Effector memory CD8-positive, alpha-beta T cell (primary cell): ENCODE measurements at regions not wholly inside any gene's neighbourhood (a gene's known extent, or its start where the extent isn't known, plus 50 kb on each side); places are given as distances from the start of the nearest gene placed in this dataset.
"Not testable (repeated sequence)": the region's sequence is repeated elsewhere in the genome, so short reads cannot be mapped to it uniquely, and the experiment has no call there.

Experiments
- ATAC-seq: fragments of 150-1000 bp; cut with Tn5 transposase; replicated peaks from 2 replicates; pipeline ENCODE4 v1.10.0; 2021; ENCODE audit warnings: mild to moderate bottlenecking, moderate library complexity
- DNase-seq, 3 experiments: peaks; one replicate each; pipeline ENCODE4 v3.0.0; 2021
- H3K27ac Mint-ChIP-seq, 2 donors: one replicate each; pipeline ENCODE4 v1.8.0; 2022; ENCODE audit warnings: mild to moderate bottlenecking in 2 of 2, mixed read lengths in 2 of 2, moderate library complexity in 2 of 2
- H3K27me3 Mint-ChIP-seq, 2 donors: one replicate each; pipeline ENCODE4 v1.8.0; 2022; ENCODE audit warnings: mixed read lengths in 2 of 2
- H3K36me3 Mint-ChIP-seq: one replicate; pipeline ENCODE4 v1.8.0; 2022; ENCODE audit warnings: mild to moderate bottlenecking, moderate library complexity, mixed read lengths; ENCODE audit not compliant: insufficient read depth
- H3K4me1 Mint-ChIP-seq, 2 donors: one replicate each; pipeline ENCODE4 v1.8.0; 2022; ENCODE audit warnings: low read depth in 2 of 2, mixed read lengths in 2 of 2
- H3K4me3 Mint-ChIP-seq, 2 donors: one replicate each; pipeline ENCODE4 v1.8.0; 2022; ENCODE audit warnings: mild to moderate bottlenecking in 2 of 2, mixed read lengths in 2 of 2, moderate library complexity in 2 of 2
- H3K9me3 Mint-ChIP-seq, 2 donors: one replicate each; pipeline ENCODE4 v1.8.0; 2022; ENCODE audit warnings: mixed read lengths in 2 of 2

- H3K27me3 Mint-ChIP-seq: no peaks in the 10 kb centered on the region
- H3K9me3 Mint-ChIP-seq: peaks cover 5 to 15% of the 10 kb centered on the region in 2 donors
- H3K4me1 Mint-ChIP-seq: no peaks in the 10 kb centered on the region
- ATAC-seq (no peak), DNase-seq (no peak)
- H3K36me3 Mint-ChIP-seq: no peaks in the 10 kb centered on the region
- H3K27ac Mint-ChIP-seq: no peak overlapping the region
- H3K4me3 Mint-ChIP-seq: no peak overlapping the region
Measured at GRCh38 chr9:107767711-107768110, 278.1 kb upstream of the KLF4 start.

DNA sequence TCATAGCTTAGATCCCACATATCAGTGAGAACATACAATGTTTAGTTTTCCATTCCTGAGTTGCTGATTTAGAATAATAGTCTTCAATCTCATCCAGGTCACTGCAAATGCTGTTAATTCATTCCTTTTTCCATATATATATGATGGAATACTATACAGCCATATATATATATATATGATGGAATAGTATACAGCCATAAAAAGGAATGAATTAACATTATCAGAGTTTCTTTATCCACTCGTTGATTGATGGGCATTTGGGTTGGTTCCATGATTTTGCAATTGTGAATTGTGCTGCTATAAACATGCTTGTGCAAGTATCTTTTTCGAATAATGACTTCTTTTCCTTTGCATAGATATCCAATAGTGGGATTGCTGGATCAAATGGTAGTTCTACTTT is 273.9 kb upstream of the KLF4 start:
- not testable (repeated sequence) for H3K27me3 Mint-ChIP-seq, H3K4me1 Mint-ChIP-seq, ATAC-seq, H3K36me3 Mint-ChIP-seq, H3K27ac Mint-ChIP-seq, DNase-seq, H3K4me3 Mint-ChIP-seq
- H3K9me3 Mint-ChIP-seq: peaks cover 12 to 15% of the 10 kb centered on the region in 2 donors

GRCh38 chr9:107761307-107761706 is 271.7 kb upstream of the KLF4 start:
- Mint-ChIP-seq H3K27me3 (no peaks in the 10 kb centered on the region), H3K4me3 (no peak overlapping the region), H3K36me3 (no peaks in the 10 kb centered on the region), H3K4me1 (no peaks in the 10 kb centered on the region), H3K27ac (no peak overlapping the region), H3K9me3 (peaks cover 15 to 20% of the 10 kb centered on the region in 2 donors)
- DNase-seq (no peak), ATAC-seq (no peak)

DNA sequence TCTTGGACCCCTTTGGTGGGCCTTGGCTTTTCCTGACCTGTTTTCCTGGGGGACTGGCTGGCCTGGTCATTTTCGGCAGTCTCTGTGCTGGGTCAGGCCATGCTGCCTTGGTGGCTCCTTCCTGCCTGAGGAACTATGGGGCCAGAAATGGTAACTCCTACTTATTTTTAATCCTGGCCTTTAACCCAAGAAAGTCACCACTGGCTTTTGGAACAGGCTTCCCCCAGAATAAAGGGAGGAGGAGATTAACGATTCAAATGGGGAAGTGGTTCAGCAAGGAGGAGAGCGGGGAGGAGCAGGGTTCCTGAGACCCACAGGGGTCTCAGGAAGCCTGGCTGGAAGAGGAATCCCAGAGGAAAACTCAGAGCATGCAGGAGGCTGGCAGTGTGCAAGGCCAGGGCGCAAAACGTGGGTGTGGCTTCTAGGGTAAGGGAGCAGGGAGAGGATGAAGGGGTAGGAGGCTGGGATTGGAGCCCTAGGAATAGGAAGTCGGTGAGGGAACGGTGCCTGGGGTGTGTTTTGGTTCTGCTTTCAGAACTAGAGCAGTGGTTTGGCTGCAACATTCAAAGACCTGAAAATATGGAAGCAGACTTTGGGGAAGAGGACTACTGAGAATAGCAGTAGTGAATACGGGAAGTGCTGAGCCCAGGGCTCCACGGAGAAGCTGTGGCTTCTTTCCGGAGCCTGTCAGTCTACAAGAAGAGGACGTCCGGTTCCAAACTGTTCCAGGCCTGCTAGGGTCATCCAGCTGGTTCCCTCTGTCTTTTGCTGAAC is 271.1 kb upstream of the KLF4 start:
- Mint-ChIP-seq H3K4me1 (no peaks in the 10 kb centered on the region), H3K36me3 (no peaks in the 10 kb centered on the region), H3K9me3 (peaks cover 14 to 20% of the 10 kb centered on the region in 2 donors), H3K27me3 (no peaks in the 10 kb centered on the region), H3K27ac (peak overlapping the region in 1 of 2 donors; percentile 19), H3K4me3 (no peak overlapping the region)
- ATAC-seq: peak; percentile 10
- no peak for DNase-seq

DNA sequence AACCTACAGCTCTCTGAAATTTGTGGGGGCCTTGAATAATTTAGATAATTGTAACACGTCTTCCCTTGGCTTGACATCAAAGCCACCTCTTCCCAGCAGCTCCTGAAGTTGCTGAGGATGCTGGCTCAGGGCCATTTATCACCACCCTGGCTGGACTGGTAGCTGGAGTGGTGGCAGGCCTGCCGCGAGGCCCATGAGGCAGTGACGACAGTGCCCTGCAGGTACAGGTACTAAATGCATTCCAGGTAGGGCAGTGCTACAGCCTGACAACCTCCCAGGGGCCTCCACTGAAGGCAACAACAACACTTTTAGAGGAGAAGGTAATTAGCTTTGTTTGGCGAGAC is 270.2 kb upstream of the KLF4 start:
- H3K4me1 Mint-ChIP-seq: no peaks in the 10 kb centered on the region

GRCh38 chr9:107759009-107759822 is 269.6 kb upstream of the KLF4 start:
- no peaks in the 10 kb centered on the region for H3K4me1 Mint-ChIP-seq
- no peak overlapping the region for H3K4me3 Mint-ChIP-seq
- peaks cover 13 to 19% of the 10 kb centered on the region in 2 donors for H3K9me3 Mint-ChIP-seq
- no peaks in the 10 kb centered on the region for H3K36me3 Mint-ChIP-seq
- ATAC-seq (no peak), DNase-seq (no peak)
- H3K27ac Mint-ChIP-seq: no peak overlapping the region
- H3K27me3 Mint-ChIP-seq: no peaks in the 10 kb centered on the region

More for the DNA sequence above, 270.2 kb upstream of the KLF4 start:
- H3K9me3 Mint-ChIP-seq: peaks cover 13 to 20% of the 10 kb centered on the region in 2 donors
- no peak overlapping the region for H3K4me3 Mint-ChIP-seq
- H3K27ac Mint-ChIP-seq: no peak overlapping the region
- no peaks in the 10 kb centered on the region for H3K27me3 Mint-ChIP-seq
- no peak for ATAC-seq
- DNase-seq: no peak
- no peaks in the 10 kb centered on the region for H3K36me3 Mint-ChIP-seq

DNA sequence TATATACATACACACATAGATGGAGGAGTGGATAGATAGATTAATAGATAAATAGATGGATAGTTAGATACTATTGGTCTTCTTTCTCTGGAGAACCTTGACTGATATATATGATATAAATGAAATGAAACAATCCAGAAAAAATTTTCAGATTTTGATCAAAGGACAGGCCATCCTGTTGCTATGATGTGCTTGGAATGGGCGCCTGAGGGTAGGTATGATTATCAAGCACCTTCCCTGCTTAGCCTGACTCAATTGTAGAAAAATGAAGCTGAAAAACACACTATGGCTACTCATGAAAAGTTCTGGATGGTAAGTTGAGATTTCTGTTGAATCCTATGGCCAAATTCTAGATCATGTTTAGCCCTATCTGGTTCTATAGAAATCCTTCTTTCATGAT is 266.5 kb upstream of the KLF4 start:
- H3K36me3 Mint-ChIP-seq: no peaks in the 10 kb centered on the region

DNA sequence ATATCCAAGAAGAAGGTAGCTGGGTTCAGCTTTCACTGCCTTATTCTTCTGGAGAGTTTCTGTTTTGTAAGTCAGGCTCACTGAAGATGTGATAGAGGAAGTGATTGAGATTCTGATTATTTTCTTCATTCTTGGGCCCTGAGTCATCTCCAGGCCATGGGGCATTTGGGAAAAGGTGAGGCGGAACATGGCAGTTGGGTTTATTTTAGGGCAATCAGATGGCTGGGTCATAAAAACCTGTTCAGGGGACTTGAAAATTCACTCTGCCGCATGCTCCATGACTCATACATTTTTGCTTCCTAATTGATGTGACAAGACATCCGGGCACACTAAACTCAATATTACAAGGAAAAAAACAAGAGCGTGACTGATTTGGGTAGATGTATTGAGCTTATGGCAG is 265.7 kb upstream of the KLF4 start:
- Mint-ChIP-seq H3K36me3 (no peaks in the 10 kb centered on the region), H3K4me1 (no peaks in the 10 kb centered on the region), H3K9me3 (peaks cover 5 to 9% of the 10 kb centered on the region in 2 donors), H3K27me3 (no peaks in the 10 kb centered on the region), H3K4me3 (no peak overlapping the region), H3K27ac (no peak overlapping the region)
- ATAC-seq (no peak), DNase-seq (no peak)

More for the DNA sequence above, 266.5 kb upstream of the KLF4 start:
- H3K27ac Mint-ChIP-seq: no peak overlapping the region
- no peaks in the 10 kb centered on the region for H3K4me1 Mint-ChIP-seq
- DNase-seq (no peak), ATAC-seq (no peak)
- no peaks in the 10 kb centered on the region for H3K27me3 Mint-ChIP-seq
- H3K4me3 Mint-ChIP-seq: no peak overlapping the region
- peaks cover 10 to 14% of the 10 kb centered on the region in 2 donors for H3K9me3 Mint-ChIP-seq

GRCh38 chr9:107751567-107752210 is 262.1 kb upstream of the KLF4 start:
- DNase-seq: no peak
- Mint-ChIP-seq H3K4me3 (no peak overlapping the region), H3K36me3 (no peaks in the 10 kb centered on the region), H3K27ac (no peak overlapping the region), H3K27me3 (no peaks in the 10 kb centered on the region), H3K4me1 (no peaks in the 10 kb centered on the region), H3K9me3 (peaks cover 0 to 5% of the 10 kb centered on the region in 2 donors)
- no peak for ATAC-seq

GRCh38 chr9:107750741-107751566 is 261.4 kb upstream of the KLF4 start:
- H3K4me1 Mint-ChIP-seq: no peaks in the 10 kb centered on the region
- no peak for DNase-seq
- no peaks in the 10 kb centered on the region for H3K36me3 Mint-ChIP-seq
- no peaks in the 10 kb centered on the region for H3K27me3 Mint-ChIP-seq
- no peak overlapping the region for H3K27ac Mint-ChIP-seq
- H3K9me3 Mint-ChIP-seq: peaks cover 0 to 5% of the 10 kb centered on the region in 2 donors
- ATAC-seq: no peak
- H3K4me3 Mint-ChIP-seq: no peak overlapping the region

DNA sequence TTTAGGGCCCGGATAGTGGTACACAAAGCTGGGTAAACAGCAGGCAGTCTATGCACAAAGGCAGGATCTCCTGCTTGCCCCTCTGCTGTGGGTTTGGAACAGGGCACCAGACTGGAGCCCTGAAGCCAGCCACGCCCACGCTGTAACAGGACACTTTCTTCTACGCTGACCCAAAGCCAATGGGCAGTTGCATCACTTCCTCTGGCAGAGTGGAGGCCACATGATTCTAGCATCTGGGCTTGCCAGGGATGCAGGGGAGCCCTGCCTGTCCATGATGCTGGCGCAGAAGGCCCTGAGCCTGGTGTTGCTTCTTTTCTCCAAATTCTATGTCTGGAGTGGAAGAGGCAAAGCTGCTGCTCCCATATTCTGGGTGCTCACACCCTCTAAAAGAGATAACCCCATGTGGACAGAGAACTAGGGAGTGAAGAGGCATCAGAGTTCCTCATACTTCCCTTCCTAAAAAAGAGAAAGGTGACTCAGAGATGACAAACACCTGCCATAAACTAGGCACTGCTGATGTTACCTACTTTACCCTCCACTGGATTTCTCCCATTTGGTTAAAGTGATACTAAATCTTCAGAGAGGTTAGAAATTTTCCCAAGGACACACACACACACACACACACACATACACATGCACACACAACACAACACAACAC is 260.3 kb upstream of the KLF4 start:
- Mint-ChIP-seq H3K4me3 (no peak overlapping the region), H3K4me1 (no peaks in the 10 kb centered on the region), H3K9me3 (peaks cover 0 to 5% of the 10 kb centered on the region in 2 donors), H3K27ac (no peak overlapping the region), H3K36me3 (no peaks in the 10 kb centered on the region), H3K27me3 (no peaks in the 10 kb centered on the region)
- ATAC-seq: no peak
- DNase-seq: no peak

- Mint-ChIP-seq H3K4me3 (no peak overlapping the region), H3K9me3 (peaks cover 0 to 8% of the 10 kb centered on the region in 2 donors), H3K27me3 (no peaks in the 10 kb centered on the region), H3K27ac (no peak overlapping the region), H3K4me1 (no peaks in the 10 kb centered on the region), H3K36me3 (no peaks in the 10 kb centered on the region)
- DNase-seq (no peak), ATAC-seq (no peak)
Measured at GRCh38 chr9:107744873-107745272, 255.3 kb upstream of the KLF4 start.
